Cardiac muscle cell (in vitro differentiated cells and primary cell): ENCODE measurements at regions not wholly inside any gene's neighbourhood (a gene's known extent, or its start where the extent isn't known, plus 50 kb on each side); places are given as distances from the start of the nearest gene placed in this dataset.

Source experiments
- DNase-seq, 2 donors: peaks; one replicate each; pipeline versions ENCODE4 v3.0.0 to v3.0.0-alpha.2; 2010 to 2017; ENCODE audit warnings: low read depth in 1 of 2, low spot score in 1 of 2
- H3K27ac ChIP-seq: fragments of 200-600 bp; sonication (generic); 2 replicates; pipeline ENCODE4 v1.5.1; 2016
- H3K27me3 ChIP-seq: fragments of 200-600 bp; sonication (generic); 2 replicates; pipeline ENCODE4 v1.6.0; 2016; ENCODE audit warnings: control low read depth
- H3K36me3 ChIP-seq: fragments of 200-600 bp; sonication (generic); 2 replicates; pipeline ENCODE4 v1.5.1; 2016; ENCODE audit warnings: control low read depth
- H3K4me1 ChIP-seq: fragments of 200-600 bp; sonication (generic); 2 replicates; pipeline ENCODE4 v1.8.1; 2017; ENCODE audit warnings: low read depth, mild to moderate bottlenecking, mixed run types
- H3K4me3 ChIP-seq: fragments of 200-600 bp; sonication (generic); 2 replicates; pipeline ENCODE4 v1.5.1; 2016; ENCODE audit warnings: mild to moderate bottlenecking
- H3K9me3 ChIP-seq: fragments of 200-600 bp; sonication (generic); 2 replicates; pipeline ENCODE4 v1.5.1; 2017; ENCODE audit warnings: low read depth, mild to moderate bottlenecking, control low read depth
- TF ChIP-seq, protein P1 (sequence below): IDR thresholded peaks from 2 replicates; pipeline ENCODE4 v1.5.1; 2012; ENCODE audit warnings: low read depth, mild to moderate bottlenecking, low read length

DNA sequence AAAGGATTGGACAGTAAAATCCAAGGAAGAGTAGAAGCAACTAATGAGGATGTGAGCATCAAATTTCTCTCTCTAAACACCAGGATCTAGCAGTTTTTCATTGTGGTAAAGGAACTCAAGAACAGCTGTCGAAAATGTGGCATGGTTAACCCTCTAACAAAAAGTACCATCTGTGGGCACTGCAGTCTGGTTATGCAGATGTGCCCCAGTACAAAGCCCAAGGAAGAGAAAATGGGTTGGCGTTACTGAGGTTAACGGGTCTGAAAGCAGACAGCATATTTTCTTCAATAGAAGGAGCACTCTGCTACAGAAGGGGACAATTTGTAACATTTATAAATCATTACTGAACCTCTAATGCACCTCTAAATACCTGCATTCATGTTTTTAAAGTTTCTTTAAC lies 253.0 kb upstream of the HNRNPA3 start:
- no peaks in the 10 kb centered on the region for H3K4me1 ChIP-seq
- H3K27ac ChIP-seq: no peak overlapping the region
- H3K9me3 ChIP-seq: no peaks in the 10 kb centered on the region

GRCh38 chr2:176960061-176960460 lies 252.5 kb upstream of the HNRNPA3 start:
- TF ChIP-seq, protein P1, sequence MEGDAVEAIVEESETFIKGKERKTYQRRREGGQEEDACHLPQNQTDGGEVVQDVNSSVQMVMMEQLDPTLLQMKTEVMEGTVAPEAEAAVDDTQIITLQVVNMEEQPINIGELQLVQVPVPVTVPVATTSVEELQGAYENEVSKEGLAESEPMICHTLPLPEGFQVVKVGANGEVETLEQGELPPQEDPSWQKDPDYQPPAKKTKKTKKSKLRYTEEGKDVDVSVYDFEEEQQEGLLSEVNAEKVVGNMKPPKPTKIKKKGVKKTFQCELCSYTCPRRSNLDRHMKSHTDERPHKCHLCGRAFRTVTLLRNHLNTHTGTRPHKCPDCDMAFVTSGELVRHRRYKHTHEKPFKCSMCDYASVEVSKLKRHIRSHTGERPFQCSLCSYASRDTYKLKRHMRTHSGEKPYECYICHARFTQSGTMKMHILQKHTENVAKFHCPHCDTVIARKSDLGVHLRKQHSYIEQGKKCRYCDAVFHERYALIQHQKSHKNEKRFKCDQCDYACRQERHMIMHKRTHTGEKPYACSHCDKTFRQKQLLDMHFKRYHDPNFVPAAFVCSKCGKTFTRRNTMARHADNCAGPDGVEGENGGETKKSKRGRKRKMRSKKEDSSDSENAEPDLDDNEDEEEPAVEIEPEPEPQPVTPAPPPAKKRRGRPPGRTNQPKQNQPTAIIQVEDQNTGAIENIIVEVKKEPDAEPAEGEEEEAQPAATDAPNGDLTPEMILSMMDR: no peak
- Histone ChIP-seq H3K36me3 (no peaks in the 10 kb centered on the region), H3K9me3 (no peaks in the 10 kb centered on the region)

More for the DNA sequence above, 253.0 kb upstream of the HNRNPA3 start:
- Histone ChIP-seq H3K36me3 (no peaks in the 10 kb centered on the region), H3K4me3 (no peak overlapping the region), H3K27me3 (peaks cover 7% of the 10 kb centered on the region)
- no peak for DNase-seq
- TF ChIP-seq, protein P1: no peak

GRCh38 chr2:176960736-176961520 lies 251.7 kb upstream of the HNRNPA3 start:
- Histone ChIP-seq H3K36me3 (no peaks in the 10 kb centered on the region), H3K4me3 (no peak overlapping the region), H3K4me1 (no peaks in the 10 kb centered on the region), H3K9me3 (no peaks in the 10 kb centered on the region), H3K27me3 (peaks cover 11% of the 10 kb centered on the region), H3K27ac (no peak overlapping the region)
- DNase-seq: no peak
- TF ChIP-seq, protein P1: no peak

More at GRCh38 chr2:176960061-176960460, 252.5 kb upstream of the HNRNPA3 start:
- Histone ChIP-seq H3K27me3 (peaks cover 7% of the 10 kb centered on the region), H3K4me3 (no peak overlapping the region), H3K27ac (no peak overlapping the region), H3K4me1 (no peaks in the 10 kb centered on the region)
- no peak for DNase-seq

- Histone ChIP-seq H3K4me1 (no peaks in the 10 kb centered on the region), H3K27ac (no peak overlapping the region), H3K4me3 (no peak overlapping the region), H3K9me3 (no peaks in the 10 kb centered on the region), H3K27me3 (peaks cover 11% of the 10 kb centered on the region), H3K36me3 (no peaks in the 10 kb centered on the region)
- TF ChIP-seq, protein P1: no peak
- no peak for DNase-seq
Observed at GRCh38 chr2:176961775-176962619, 250.6 kb upstream of the HNRNPA3 start.

- H3K4me3 ChIP-seq: no peak overlapping the region
Observed at GRCh38 chr2:176963568-176964287, 248.9 kb upstream of the HNRNPA3 start.

More at GRCh38 chr2:176963568-176964287, 248.9 kb upstream of the HNRNPA3 start:
- Histone ChIP-seq H3K9me3 (no peaks in the 10 kb centered on the region), H3K36me3 (no peaks in the 10 kb centered on the region), H3K27ac (no peak overlapping the region), H3K27me3 (peaks cover 21% of the 10 kb centered on the region), H3K4me1 (no peaks in the 10 kb centered on the region)
- TF ChIP-seq, protein P1: no peak
- no peak for DNase-seq
